Coronary artery (tissue), 2 donors: ENCODE measurements at regions not wholly inside any gene's neighbourhood (a gene's known extent, or its start where the extent isn't known, plus 50 kb on each side); places are given as distances from the start of the nearest gene placed in this dataset.

Experiments used
- DNase-seq: peaks from one replicate; pipeline ENCODE4 v3.0.0-alpha.2; 2017; ENCODE audit warnings: low spot score
- H3K27ac ChIP-seq, 2 donors: fragments of 200-600 bp; sonication (generic); one replicate each; pipeline ENCODE4 v1.5.1; 2016 to 2019
- H3K4me3 ChIP-seq: fragments of 200-600 bp; sonication (generic); 2 replicates; pipeline ENCODE4 v1.5.1; 2016; ENCODE audit warnings: mild to moderate bottlenecking, moderate library complexity
- TF ChIP-seq, protein P1 (sequence below): fragments of 200-600 bp; sonication (generic); IDR thresholded peaks from one replicate; pipeline ENCODE4 v1.5.1; 2019; ENCODE audit warnings: antibody characterized with exemption

DNA sequence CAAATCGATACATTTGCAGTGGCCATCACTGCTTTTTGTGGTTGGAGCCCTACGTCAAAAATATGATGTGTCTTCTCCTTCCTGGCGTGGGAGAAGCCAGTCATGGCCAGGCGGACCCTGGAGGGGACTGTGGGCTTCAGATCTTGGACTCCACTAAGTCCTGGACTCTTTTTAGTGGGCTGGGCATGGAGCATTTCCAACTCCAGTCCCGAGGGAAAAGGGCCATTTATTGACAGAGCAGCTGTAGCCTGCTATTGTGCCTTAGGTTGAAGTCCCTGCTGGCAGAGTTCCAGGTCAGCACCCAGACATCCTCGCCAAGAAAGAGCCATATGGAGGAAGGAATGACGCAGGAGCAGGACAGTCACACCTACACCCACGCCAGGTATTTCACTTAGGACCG lies 179.2 kb upstream of the ZNF507 start:
- TF ChIP-seq, protein P1, sequence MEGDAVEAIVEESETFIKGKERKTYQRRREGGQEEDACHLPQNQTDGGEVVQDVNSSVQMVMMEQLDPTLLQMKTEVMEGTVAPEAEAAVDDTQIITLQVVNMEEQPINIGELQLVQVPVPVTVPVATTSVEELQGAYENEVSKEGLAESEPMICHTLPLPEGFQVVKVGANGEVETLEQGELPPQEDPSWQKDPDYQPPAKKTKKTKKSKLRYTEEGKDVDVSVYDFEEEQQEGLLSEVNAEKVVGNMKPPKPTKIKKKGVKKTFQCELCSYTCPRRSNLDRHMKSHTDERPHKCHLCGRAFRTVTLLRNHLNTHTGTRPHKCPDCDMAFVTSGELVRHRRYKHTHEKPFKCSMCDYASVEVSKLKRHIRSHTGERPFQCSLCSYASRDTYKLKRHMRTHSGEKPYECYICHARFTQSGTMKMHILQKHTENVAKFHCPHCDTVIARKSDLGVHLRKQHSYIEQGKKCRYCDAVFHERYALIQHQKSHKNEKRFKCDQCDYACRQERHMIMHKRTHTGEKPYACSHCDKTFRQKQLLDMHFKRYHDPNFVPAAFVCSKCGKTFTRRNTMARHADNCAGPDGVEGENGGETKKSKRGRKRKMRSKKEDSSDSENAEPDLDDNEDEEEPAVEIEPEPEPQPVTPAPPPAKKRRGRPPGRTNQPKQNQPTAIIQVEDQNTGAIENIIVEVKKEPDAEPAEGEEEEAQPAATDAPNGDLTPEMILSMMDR, result no peak
- DNase-seq, result peak; percentile 36
- Histone ChIP-seq H3K27ac (no peak overlapping the region), H3K4me3 (no peak overlapping the region)

DNA sequence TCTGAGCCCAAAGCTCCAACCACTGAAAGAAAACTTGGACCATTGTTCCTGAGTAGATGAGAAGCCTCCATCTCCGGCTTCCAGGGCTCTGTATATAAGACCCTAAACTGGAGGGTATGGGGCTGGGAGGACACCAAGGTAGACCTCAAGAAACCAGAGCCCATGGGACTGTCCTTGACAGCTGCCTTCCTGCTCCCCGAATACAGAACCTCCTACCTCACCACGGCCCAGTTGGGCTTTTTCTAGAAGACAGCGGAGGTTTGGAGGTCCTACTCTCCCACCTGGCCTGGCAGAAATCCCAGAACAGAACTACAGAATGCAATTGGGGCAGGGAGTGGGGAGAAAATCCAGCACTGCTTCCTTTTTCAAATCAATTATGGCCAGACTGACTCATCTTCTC lies 177.3 kb upstream of the ZNF507 start:
- H3K27ac ChIP-seq, result no peak overlapping the region
- TF ChIP-seq, protein P1, result no peak
- peak; percentile 46 for DNase-seq
- H3K4me3 ChIP-seq, result no peak overlapping the region

DNA sequence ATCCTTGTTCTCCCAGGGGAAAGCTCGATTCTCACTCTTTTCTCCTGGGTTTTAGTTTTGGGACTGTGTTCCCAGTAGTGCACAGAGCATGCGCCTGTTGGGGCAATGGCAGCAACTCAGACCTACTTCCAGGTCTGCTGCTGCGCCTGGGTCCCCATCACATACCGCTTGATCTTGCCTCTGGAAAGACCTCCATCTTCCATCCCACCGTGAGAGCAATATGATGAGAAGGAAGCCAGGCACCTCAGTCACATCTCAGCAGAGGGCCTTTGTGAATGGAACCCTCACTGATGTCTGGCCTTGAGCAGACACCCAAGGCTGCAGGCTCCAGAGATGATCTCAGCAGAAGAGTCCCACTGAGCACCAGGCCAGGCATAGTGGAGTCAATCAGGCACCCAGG lies 176.8 kb upstream of the ZNF507 start:
- TF ChIP-seq, protein P1, result no peak
- H3K4me3 ChIP-seq, result no peak overlapping the region
- DNase-seq, result peak; percentile 5
- no peak overlapping the region for H3K27ac ChIP-seq

DNA sequence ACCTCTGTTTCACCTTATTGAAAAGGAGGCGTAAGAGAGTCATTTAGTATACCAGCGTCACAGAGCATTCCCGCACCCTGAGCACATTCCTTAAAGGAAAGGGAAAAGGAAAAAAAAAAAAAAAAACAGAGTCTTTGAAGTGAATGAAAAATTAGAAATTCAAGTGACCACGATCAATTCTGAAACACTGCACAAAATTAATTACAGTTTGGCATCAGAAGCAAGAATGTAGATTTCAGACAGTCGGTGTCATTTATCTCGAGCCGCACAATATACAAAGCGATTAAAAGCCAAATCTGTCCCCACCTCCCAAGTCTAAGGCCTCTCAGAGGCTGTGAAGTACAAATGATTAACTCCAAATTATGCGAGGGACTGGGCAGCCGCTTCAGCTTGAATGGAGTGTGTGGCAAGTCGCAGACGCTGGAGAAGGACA lies 173.7 kb upstream of the ZNF507 start:
- Histone ChIP-seq H3K27ac (no peak overlapping the region), H3K4me3 (no peak overlapping the region)
- TF ChIP-seq, protein P1, result no peak
- DNase-seq, result no peak

DNA sequence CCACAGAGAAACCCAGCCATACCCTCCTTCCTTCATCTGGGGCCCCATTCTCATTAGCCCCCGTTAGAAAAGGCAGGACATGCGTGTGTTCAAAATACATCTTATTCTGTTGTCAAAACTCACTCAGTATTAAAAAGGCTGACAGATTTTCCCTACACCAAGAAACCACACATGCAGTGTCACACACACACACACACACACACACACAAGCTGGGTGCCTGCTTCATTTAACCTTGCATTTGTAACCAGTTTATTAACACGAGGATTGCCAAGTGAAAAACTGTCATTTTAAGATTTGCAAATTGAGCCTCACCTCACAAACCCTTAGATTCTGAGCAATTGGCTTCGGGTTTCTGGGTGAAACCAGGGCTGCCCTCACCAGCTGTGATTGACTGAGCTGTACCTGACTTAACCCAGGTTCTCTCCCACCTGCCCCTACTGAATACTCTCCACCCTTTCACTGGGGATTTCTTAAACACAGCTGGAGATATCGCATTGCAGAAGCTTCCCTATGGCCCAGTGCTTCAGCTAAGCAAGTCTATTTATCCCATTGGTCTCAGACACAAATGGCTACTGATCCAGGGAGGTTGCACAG lies 172.7 kb upstream of the ZNF507 start:
- peak; percentile 21 for DNase-seq
- Histone ChIP-seq H3K4me3 (no peak overlapping the region), H3K27ac (no peak overlapping the region)
- TF ChIP-seq, protein P1, result no peak

DNA sequence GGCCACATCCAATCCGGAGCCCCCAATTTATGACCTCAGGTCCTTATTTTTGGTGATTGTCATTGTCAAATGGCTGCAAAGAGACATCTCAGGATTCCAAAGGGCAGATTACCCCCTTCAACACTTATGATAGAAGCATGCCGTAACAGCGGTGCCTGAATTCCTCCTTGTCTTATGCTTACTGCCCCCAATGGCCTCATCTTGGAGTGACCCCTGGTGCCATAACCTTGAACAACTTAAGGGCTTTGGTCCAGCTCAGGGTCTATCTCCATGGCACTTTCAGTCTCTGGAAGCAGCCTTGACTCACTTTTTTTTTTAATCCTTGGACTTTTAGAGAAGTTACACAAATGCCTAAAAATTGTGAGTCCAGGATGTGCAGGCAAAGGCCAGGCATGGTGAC lies 171.6 kb upstream of the ZNF507 start:
- Histone ChIP-seq H3K27ac (no peak overlapping the region), H3K4me3 (no peak overlapping the region)
- TF ChIP-seq, protein P1, result no peak
- peak; percentile 28 for DNase-seq

DNA sequence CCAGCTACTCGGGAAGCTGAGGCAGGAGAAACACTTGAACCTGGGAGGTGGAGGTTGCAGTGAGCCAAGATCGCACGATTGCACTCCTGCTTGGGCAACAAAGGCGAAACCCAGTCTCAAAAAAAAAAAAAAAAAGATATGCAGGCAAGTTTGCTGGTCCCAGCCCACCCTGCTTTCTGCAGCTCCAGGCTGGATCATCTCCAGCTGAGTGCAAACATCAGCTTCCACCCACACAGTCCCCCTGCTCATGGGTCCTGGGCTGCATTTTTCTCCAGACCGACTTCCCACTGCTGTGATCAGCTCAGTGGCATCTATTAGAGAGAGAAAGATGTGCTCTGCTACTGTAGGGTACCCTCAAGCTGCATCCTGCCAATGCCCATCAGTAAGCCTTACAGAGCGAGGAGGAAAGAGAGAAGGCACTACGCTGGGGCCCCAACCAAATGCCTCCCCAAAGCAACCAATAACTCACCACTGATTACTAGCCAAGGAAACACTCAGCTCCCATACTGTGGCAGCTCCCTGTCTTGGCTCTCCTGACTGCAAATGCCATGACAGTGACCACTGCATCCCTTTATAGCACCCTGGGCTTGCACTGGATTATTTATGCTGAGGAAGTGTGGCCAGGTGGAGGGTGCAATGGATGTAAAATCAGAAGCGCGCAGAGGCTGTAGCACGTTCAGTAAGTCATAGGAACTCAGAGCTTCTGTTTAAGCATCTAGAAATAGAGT lies 170.9 kb upstream of the ZNF507 start:
- TF ChIP-seq, protein P1, result no peak
- peak; percentile 47 for DNase-seq
- Histone ChIP-seq H3K27ac (no peak overlapping the region), H3K4me3 (no peak overlapping the region)
